ENCODE measurements at regions not wholly inside any gene's neighbourhood (a gene's known extent, or its start where the extent isn't known, plus 50 kb on each side); places are given as distances from the start of the nearest gene placed in this dataset.

- H3K4me1 ChIP-seq (ENCODE audit: insufficient read depth, low read length), result peaks cover 6% of the 10 kb centered on the region
- no peaks in the 10 kb centered on the region for H3K27me3 Mint-ChIP-seq (ENCODE audit: low read depth, unreplicated experiment)
- H3K9me3 Mint-ChIP-seq (ENCODE audit: unreplicated experiment), result no peaks in the 10 kb centered on the region
- H3K36me3 Mint-ChIP-seq (ENCODE audit: low read depth, unreplicated experiment), result no peaks in the 10 kb centered on the region
- H3K27me3 ChIP-seq (ENCODE audit: insufficient read depth, low read length), result no peaks in the 10 kb centered on the region
- no peak overlapping the region for H3K4me2 ChIP-seq (ENCODE audit: low read length)
- peaks cover 24% of the 10 kb centered on the region for H3K4me1 Mint-ChIP-seq (ENCODE audit: low read depth, unreplicated experiment)
- FAIRE-seq (no peak), DNase-seq (ENCODE audit: low read depth) (peak; percentile 15)
- H3K9me3 ChIP-seq (ENCODE audit: insufficient read depth, low read depth, low read length), result no peaks in the 10 kb centered on the region
- H3K79me2 ChIP-seq (ENCODE audit: insufficient read depth, low read length), result no peaks in the 10 kb centered on the region
- H3K4me3 ChIP-seq (ENCODE audit: insufficient read depth, low read depth, low read length), result no peak overlapping the region
- no peaks in the 10 kb centered on the region for H4K20me1 ChIP-seq (ENCODE audit: insufficient read depth, low read length)
- H3K27ac Mint-ChIP-seq (ENCODE audit: unreplicated experiment), result no peak overlapping the region
- no peak overlapping the region for H3K9ac ChIP-seq (ENCODE audit: low read length)
- H3K27ac ChIP-seq (ENCODE audit: low read depth, low read length), result no peak overlapping the region
- no peaks in the 10 kb centered on the region for H3K36me3 ChIP-seq (ENCODE audit: insufficient read depth, low read length)
- no peak overlapping the region for H3K4me3 Mint-ChIP-seq (ENCODE audit: unreplicated experiment)
- no peak overlapping the region for H2AFZ ChIP-seq (ENCODE audit: low read depth, low read length)
- no peak for TF ChIP-seq EZH2 (IDR thresholded peaks at IDR 0.05; ENCODE audit: insufficient read depth, low read length)
- TF ChIP-seq CTCF (IDR thresholded peaks at IDR 0.05; ENCODE audit: insufficient read depth, low read depth, low read length), result no peak
These were observed 443.7 kb downstream of the FRK start for GRCh38 chr6:115617031-115617430.

- peak overlapping the region; percentile 59 for H3K4me2 ChIP-seq (ENCODE audit: low read length)
- peaks cover 6% of the 10 kb centered on the region for H3K4me1 ChIP-seq (ENCODE audit: insufficient read depth, low read length)
- H3K27ac ChIP-seq (ENCODE audit: low read depth, low read length), result no peak overlapping the region
- H3K4me3 ChIP-seq (ENCODE audit: insufficient read depth, low read depth, low read length), result no peak overlapping the region
- peak; percentile 86 for FAIRE-seq
- no peak overlapping the region for H3K27ac Mint-ChIP-seq (ENCODE audit: unreplicated experiment)
- H3K36me3 Mint-ChIP-seq (ENCODE audit: low read depth, unreplicated experiment), result no peaks in the 10 kb centered on the region
- H3K9me3 Mint-ChIP-seq (ENCODE audit: unreplicated experiment), result no peaks in the 10 kb centered on the region
- H4K20me1 ChIP-seq (ENCODE audit: insufficient read depth, low read length), result no peaks in the 10 kb centered on the region
- no peaks in the 10 kb centered on the region for H3K79me2 ChIP-seq (ENCODE audit: insufficient read depth, low read length)
- peak; percentile 92 for DNase-seq (ENCODE audit: low read depth)
- H3K27me3 ChIP-seq (ENCODE audit: insufficient read depth, low read length), result no peaks in the 10 kb centered on the region
- no peak overlapping the region for H2AFZ ChIP-seq (ENCODE audit: low read depth, low read length)
- H3K4me1 Mint-ChIP-seq (ENCODE audit: low read depth, unreplicated experiment), result peaks cover 24% of the 10 kb centered on the region
- H3K36me3 ChIP-seq (ENCODE audit: insufficient read depth, low read length), result no peaks in the 10 kb centered on the region
- no peak overlapping the region for H3K4me3 Mint-ChIP-seq (ENCODE audit: unreplicated experiment)
- no peaks in the 10 kb centered on the region for H3K27me3 Mint-ChIP-seq (ENCODE audit: low read depth, unreplicated experiment)
- TF ChIP-seq CTCF (IDR thresholded peaks at IDR 0.05; ENCODE audit: insufficient read depth, low read depth, low read length), result no peak
- no peak for TF ChIP-seq EZH2 (IDR thresholded peaks at IDR 0.05; ENCODE audit: insufficient read depth, low read length)
- H3K9me3 ChIP-seq (ENCODE audit: insufficient read depth, low read depth, low read length), result no peaks in the 10 kb centered on the region
- no peak overlapping the region for H3K9ac ChIP-seq (ENCODE audit: low read length)
These were observed 447.2 kb downstream of the FRK start for GRCh38 chr6:115613488-115613887.

- H3K4me3 Mint-ChIP-seq (ENCODE audit: unreplicated experiment), result no peak overlapping the region
- H3K4me1 Mint-ChIP-seq (ENCODE audit: low read depth, unreplicated experiment), result peaks cover 22% of the 10 kb centered on the region
- Histone ChIP-seq H3K27ac (ENCODE audit: low read depth, low read length) (no peak overlapping the region), H3K79me2 (ENCODE audit: insufficient read depth, low read length) (no peaks in the 10 kb centered on the region), H4K20me1 (ENCODE audit: insufficient read depth, low read length) (no peaks in the 10 kb centered on the region), H3K9me3 (ENCODE audit: insufficient read depth, low read depth, low read length) (no peaks in the 10 kb centered on the region), H3K4me2 (ENCODE audit: low read length) (peak overlapping the region; percentile 59), H3K27me3 (ENCODE audit: insufficient read depth, low read length) (no peaks in the 10 kb centered on the region), H3K36me3 (ENCODE audit: insufficient read depth, low read length) (no peaks in the 10 kb centered on the region), H2AFZ (ENCODE audit: low read depth, low read length) (no peak overlapping the region), H3K4me1 (ENCODE audit: insufficient read depth, low read length) (peaks cover 6% of the 10 kb centered on the region), H3K4me3 (ENCODE audit: insufficient read depth, low read depth, low read length) (no peak overlapping the region), H3K9ac (ENCODE audit: low read length) (no peak overlapping the region)
- no peak overlapping the region for H3K27ac Mint-ChIP-seq (ENCODE audit: unreplicated experiment)
- no peak for FAIRE-seq
- no peak for DNase-seq (ENCODE audit: low read depth)
- H3K36me3 Mint-ChIP-seq (ENCODE audit: low read depth, unreplicated experiment), result no peaks in the 10 kb centered on the region
- no peaks in the 10 kb centered on the region for H3K9me3 Mint-ChIP-seq (ENCODE audit: unreplicated experiment)
- H3K27me3 Mint-ChIP-seq (ENCODE audit: low read depth, unreplicated experiment), result no peaks in the 10 kb centered on the region
- no peak for TF ChIP-seq CTCF (IDR thresholded peaks at IDR 0.05; ENCODE audit: insufficient read depth, low read depth, low read length)
- TF ChIP-seq EZH2 (IDR thresholded peaks at IDR 0.05; ENCODE audit: insufficient read depth, low read length), result no peak
These were observed 447.8 kb downstream of the FRK start for GRCh38 chr6:115612796-115613479.

Data from astrocyte (in vitro differentiated cells and primary cell).